Upper lobe of right lung (tissue), 1 donor: ENCODE measurements at regions not wholly inside any gene's neighbourhood (a gene's known extent, or its start where the extent isn't known, plus 50 kb on each side); places are given as distances from the start of the nearest gene placed in this dataset.
A peak's percentile ranks its signal among the peaks of the same experiment; 100 is the strongest.
"Not testable (repeated sequence)": the region's sequence is repeated elsewhere in the genome, so short reads cannot be mapped to it uniquely, and the experiment has no call there.

Source experiments
- ATAC-seq: fragments of 200-7000 bp; cut with Tn5 transposase; one replicate; pipeline ENCODE4 v1.9.1; 2020; ENCODE audit warnings: mild to moderate bottlenecking, moderate library complexity
- DNase-seq: peaks from one replicate; pipeline ENCODE4 v3.0.0-alpha.2; 2020
- H3K27ac ChIP-seq: fragments of 200-600 bp; one replicate; pipeline ENCODE4 v1.8.0; 2022
- H3K27me3 ChIP-seq: fragments of 200-600 bp; one replicate; pipeline ENCODE4 v1.8.0; 2022; ENCODE audit warnings: mild to moderate bottlenecking
- H3K36me3 ChIP-seq: fragments of 200-600 bp; one replicate; pipeline ENCODE4 v1.8.0; 2022
- H3K4me1 ChIP-seq: fragments of 200-600 bp; one replicate; pipeline ENCODE4 v1.8.0; 2022
- H3K4me3 ChIP-seq: fragments of 200-600 bp; one replicate; pipeline ENCODE4 v1.8.0; 2022; ENCODE audit warnings: mild to moderate bottlenecking
- H3K9me3 ChIP-seq: fragments of 200-600 bp; one replicate; pipeline ENCODE4 v1.8.0; 2022
- intact Hi-C: fragments of 100-400 bp; cut with DNase I; formaldehyde crosslinking; loops from one replicate; pipeline ENCODE4 v1.11.0; 2022
- TF ChIP-seq, protein P1 (sequence below): fragments of 200-600 bp; IDR thresholded peaks from one replicate; pipeline ENCODE4 v1.8.0; 2022; ENCODE audit warnings: antibody characterized with exemption
- donor health status: DM: no; HTN: yes; CAD: no; lungs with severe emphysema.

DNA sequence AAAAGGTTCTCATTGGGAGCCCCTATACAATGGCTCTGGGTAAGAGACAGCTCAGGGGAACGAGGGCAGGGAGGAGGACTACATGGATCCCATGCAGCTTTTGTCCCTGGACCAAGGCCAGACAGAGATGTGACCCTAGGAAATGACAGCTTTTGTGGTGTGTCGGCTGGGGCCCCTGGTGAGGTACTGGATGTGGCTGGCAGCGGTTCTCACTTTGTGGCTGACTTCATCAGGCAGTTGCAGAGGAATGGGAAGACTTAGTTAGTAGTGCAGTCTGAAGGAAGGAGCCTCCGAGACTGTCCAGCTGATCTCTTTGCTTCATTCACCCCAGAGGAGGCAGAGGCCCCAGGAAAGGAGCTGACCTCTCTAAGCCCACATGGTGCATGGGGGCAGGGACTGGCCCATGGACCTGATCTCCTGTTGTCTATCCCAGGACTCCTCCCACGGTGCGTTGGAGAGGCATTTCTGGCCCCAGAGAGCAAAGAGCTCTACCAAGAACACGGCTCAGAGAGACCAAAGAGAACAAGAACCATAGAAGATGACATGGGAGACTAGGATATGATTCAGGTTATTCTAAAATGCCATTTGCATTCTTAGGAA lies 202.9 kb downstream of the RPS24 start:
- H3K27ac ChIP-seq: no peak overlapping the region
- H3K36me3 ChIP-seq: no peaks in the 10 kb centered on the region
- DNase-seq: no peak
- TF ChIP-seq, protein P1, sequence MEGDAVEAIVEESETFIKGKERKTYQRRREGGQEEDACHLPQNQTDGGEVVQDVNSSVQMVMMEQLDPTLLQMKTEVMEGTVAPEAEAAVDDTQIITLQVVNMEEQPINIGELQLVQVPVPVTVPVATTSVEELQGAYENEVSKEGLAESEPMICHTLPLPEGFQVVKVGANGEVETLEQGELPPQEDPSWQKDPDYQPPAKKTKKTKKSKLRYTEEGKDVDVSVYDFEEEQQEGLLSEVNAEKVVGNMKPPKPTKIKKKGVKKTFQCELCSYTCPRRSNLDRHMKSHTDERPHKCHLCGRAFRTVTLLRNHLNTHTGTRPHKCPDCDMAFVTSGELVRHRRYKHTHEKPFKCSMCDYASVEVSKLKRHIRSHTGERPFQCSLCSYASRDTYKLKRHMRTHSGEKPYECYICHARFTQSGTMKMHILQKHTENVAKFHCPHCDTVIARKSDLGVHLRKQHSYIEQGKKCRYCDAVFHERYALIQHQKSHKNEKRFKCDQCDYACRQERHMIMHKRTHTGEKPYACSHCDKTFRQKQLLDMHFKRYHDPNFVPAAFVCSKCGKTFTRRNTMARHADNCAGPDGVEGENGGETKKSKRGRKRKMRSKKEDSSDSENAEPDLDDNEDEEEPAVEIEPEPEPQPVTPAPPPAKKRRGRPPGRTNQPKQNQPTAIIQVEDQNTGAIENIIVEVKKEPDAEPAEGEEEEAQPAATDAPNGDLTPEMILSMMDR: no peak
- no peaks in the 10 kb centered on the region for H3K4me1 ChIP-seq
- H3K4me3 ChIP-seq: no peak overlapping the region
- no peaks in the 10 kb centered on the region for H3K27me3 ChIP-seq
- no peaks in the 10 kb centered on the region for H3K9me3 ChIP-seq
- intact Hi-C loops: no loop called here
- ATAC-seq: no peak

DNA sequence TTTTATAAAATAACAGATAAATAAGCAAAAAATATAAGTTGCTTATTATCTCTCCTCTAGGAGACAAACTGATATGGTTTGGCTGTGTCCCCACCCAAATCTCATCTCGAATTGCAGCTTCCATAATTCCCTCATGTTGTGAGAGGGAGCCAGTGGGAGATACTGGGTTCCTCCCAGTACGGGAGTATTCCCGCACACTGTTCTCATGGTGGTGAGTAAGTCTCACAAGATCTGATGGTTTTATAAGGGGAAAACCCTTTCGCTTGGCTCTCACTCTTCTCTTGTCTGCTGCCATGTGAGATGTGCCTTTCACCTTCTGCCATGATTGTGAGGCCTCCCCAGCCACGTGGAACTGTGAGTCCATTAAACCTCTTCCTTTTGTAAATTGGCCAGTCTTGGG lies 204.3 kb downstream of the RPS24 start:
- ATAC-seq, H3K36me3 ChIP-seq, H3K27me3 ChIP-seq, H3K9me3 ChIP-seq, H3K27ac ChIP-seq, H3K4me3 ChIP-seq, H3K4me1 ChIP-seq, intact Hi-C loops, DNase-seq: not testable (repeated sequence)

DNA sequence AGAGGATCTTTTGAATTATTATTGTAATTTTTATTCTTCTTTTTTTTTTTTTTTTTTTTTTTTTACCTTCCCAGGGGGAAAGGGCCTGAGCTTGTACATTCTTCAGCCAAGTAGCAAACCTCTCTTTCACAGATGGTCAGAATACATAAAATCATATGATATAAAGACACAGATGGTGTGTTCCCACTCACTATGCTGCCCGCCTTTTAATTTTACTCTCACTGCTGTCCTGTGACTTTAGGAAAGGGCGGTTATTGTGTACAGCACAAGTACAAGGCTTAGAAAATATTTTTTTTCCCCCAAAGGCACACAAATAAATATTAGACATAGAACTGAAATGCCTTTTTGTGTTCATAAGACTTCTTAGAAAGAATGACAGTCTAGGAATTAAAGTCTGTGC lies 213.6 kb downstream of the RPS24 start:
- Histone ChIP-seq H3K27ac (no peak overlapping the region), H3K4me1 (no peaks in the 10 kb centered on the region), H3K4me3 (no peak overlapping the region), H3K36me3 (no peaks in the 10 kb centered on the region), H3K27me3 (no peaks in the 10 kb centered on the region), H3K9me3 (no peaks in the 10 kb centered on the region)
- intact Hi-C loops: no loop called here
- no peak for DNase-seq
- TF ChIP-seq, protein P1: no peak
- ATAC-seq: no peak

DNA sequence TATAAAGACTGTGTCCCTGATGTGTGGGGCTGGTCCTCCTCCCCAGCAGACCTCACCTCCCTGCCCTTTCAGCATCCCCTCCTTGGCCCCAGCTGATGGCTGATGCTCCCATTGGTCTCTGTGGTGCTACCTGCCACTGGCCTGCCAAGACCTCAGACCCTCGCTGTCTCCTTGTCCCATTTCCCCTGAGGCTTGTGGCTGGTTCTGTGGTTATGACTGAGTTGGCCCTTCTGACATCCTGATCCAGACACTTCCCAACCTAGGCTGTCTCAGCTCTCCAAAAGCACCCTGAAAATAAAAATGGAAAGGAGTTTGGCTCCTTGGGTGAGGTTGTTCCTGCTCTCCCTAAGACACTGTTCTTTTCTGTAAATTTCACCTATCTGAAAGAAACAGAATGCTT lies 214.2 kb downstream of the RPS24 start:
- H3K4me3 ChIP-seq: no peak overlapping the region
- TF ChIP-seq, protein P1: no peak
- H3K27me3 ChIP-seq: no peaks in the 10 kb centered on the region
- no peaks in the 10 kb centered on the region for H3K36me3 ChIP-seq
- H3K27ac ChIP-seq: peak overlapping the region; percentile 36
- H3K4me1 ChIP-seq: no peaks in the 10 kb centered on the region
- no peaks in the 10 kb centered on the region for H3K9me3 ChIP-seq
- ATAC-seq (no peak), DNase-seq (no peak)
- intact Hi-C loops: no loop called here

DNA sequence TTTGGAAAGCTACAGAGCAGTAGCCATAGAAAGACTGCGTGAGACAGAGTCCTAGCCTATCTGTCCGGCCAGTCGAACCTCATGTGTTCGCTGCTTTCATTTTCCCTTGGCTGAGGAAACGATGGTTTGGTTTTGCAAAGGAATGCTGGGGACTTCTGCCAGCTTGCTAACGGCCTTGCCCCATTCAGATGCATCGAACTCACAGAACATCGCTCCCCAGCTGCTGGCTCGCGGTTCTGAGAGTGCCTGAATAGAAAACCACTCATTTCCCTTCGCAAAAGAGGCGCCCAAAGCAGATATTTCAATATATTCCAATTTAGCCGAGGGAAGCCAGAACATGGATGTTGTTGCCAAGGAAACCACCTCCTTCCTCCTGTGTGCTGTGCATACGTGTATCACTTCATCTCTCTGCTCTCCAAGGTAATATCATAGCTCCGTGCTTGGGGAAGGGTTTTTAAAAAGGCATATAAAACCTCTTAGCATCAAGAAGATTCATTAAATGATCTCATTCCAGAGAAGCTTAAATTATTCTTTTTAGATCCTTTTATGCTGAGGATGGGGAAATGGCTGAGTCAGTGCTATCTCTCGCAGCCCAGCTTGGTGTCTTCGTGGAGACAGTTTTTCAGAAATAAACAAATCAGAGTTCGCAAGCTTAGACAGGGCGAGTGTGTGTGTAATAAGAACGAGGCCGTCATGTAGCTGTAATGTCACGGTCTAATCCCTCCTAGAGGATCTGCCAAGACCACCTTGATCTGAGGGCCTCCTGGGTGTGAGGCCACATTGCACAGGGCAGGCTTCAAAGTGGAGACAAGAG lies 215.2 kb downstream of the RPS24 start:
- no peaks in the 10 kb centered on the region for H3K36me3 ChIP-seq
- no peaks in the 10 kb centered on the region for H3K27me3 ChIP-seq
- no peak for DNase-seq
- intact Hi-C loops: no loop called here
- ATAC-seq: peak; percentile 8
- TF ChIP-seq, protein P1: no peak
- H3K4me3 ChIP-seq: peak overlapping the region; percentile 14
- no peaks in the 10 kb centered on the region for H3K9me3 ChIP-seq
- H3K4me1 ChIP-seq: no peaks in the 10 kb centered on the region
- H3K27ac ChIP-seq: peak overlapping the region; percentile 36

DNA sequence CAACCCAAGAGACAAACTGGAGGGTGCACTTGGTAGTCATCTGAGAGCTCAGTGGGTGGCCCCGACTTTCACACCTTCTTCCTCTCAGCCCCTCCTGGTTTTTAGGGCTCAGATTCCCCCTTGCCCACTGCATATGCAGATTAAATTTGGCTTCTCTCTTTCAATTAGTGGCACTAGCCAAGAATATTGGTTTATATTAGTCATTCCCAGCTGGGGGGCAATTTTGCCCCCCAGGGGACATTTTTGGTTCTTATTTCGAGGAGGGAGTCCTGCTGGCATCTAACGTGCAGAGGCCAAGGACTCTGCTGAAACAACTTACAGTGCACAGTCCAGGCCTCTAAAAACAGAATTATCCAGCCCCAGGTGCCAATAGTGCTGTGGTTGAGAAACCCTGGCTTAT lies 216.0 kb downstream of the RPS24 start:
- Histone ChIP-seq H3K4me1 (no peaks in the 10 kb centered on the region), H3K4me3 (no peak overlapping the region), H3K36me3 (no peaks in the 10 kb centered on the region), H3K9me3 (no peaks in the 10 kb centered on the region), H3K27me3 (no peaks in the 10 kb centered on the region), H3K27ac (no peak overlapping the region)
- DNase-seq: no peak
- TF ChIP-seq, protein P1: no peak
- intact Hi-C loops: no loop called here
- ATAC-seq: no peak
